ENCODE measurements at regions not wholly inside any gene's neighbourhood (a gene's known extent, or its start where the extent isn't known, plus 50 kb on each side); places are given as distances from the start of the nearest gene placed in this dataset.
"Not testable (repeated sequence)": the region's sequence is repeated elsewhere in the genome, so short reads cannot be mapped to it uniquely, and the experiment has no call there.

DNA sequence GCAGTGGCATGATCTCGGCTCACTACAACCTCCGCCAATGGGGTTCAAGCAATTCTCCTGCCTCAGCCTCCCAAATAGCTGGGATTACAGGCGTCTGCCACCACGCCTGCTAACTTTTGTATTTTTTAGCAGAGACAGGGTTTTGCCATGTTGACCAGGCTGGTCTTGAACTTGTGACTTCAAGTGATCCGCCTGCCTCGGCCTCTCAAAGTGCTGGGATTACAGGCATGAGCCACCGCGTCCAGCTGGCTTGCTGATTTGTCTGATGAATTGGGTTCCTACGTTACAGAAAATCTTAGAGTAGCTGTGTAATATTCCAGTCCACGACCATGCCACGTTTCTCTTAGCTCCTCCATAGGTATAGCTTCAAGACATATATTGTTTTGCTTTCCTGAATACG, 102.6 kb upstream of the OTOS start:
- DNase-seq: not testable (repeated sequence)

DNA sequence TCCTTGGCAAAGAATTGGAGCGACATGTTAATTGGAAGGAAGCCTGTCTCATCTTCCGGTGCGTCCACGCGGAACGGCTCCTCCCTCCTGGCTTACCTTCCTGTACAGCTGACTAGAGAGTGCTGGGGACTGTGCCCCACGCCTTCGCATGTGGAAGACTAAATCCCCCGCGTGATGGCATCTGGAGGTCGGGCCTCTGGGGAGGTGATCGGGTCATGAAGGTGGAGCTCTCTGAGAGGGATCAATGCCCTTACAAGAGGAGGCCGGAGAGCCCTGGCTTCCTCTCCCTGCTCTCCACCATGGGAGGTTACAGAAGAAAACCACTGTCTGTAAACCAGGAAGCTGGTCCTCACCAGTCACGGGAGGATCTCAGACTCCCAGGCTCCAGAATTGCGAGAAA, 104.1 kb upstream of the OTOS start:
- no peak for DNase-seq

DNA sequence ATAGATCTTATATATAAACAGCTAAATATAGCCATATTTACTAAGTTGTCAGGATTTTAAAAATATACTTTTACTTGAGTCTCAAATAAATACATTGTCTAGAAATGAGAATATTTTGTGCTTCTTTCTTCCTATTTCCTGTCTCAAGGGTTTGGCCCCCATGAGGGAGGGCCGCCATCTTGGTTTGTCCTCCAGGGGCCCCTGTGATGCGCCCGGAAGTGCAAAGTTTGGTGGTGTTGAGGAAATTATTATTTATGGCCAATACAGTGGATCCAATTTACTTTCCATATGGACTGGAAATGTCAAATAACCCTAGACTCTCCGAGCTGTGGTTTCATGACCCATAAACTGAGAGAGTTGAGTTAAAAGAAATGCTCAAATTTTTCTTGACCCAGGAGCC, 104.7 kb upstream of the OTOS start:
- no peak for DNase-seq

DNA sequence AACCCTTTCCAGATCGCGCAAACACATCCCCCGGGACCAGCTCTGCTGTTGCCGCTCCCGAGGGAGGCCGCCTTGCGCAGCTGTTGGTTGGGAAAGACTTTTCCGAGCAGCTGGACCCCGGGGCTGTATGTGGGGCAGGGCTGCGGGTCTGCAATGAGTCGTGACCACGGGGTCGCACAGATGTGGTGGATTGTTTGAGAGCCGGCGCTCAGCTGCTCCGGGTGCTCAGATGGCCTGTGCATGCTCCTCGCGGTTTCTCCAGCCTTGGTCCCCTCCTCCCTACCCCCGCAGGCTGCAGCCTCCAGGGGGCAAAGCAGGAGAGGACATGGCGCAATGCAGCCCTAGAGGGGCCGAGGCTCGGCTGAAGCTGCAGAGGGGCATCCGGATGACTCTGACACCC, 105.2 kb upstream of the OTOS start:
- no peak for DNase-seq

DNA sequence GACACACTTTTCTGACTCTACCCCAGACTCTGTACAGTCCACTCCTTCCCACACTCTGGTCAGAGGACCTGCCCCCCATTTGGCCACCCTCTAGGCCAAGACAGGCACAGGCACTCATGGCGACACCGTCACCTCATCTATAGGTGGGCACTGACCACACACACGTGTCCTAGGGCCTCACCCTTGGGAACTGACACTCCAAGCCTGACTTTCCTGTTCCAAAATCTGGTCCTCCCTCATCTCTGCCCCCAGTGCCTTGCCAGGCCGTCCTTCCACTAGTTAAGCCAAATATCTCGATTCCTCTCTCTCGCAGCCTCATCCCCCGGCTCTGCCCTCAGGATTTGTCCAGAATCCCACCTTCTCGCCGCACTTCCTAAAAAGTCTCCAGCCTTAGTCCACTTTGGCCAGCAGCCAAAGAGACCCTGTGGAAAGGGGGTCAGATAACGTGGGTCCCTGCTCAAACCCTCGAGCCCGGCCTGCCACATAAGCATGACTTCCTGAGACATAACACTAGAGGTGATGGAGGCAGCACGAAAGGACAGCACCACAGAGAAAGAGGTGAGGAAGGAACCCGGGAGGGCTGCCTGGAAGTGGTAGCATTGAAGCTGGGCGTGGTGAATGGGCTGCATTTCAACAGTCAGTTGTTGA, 105.8 kb upstream of the OTOS start:
- DNase-seq: no peak

DNA sequence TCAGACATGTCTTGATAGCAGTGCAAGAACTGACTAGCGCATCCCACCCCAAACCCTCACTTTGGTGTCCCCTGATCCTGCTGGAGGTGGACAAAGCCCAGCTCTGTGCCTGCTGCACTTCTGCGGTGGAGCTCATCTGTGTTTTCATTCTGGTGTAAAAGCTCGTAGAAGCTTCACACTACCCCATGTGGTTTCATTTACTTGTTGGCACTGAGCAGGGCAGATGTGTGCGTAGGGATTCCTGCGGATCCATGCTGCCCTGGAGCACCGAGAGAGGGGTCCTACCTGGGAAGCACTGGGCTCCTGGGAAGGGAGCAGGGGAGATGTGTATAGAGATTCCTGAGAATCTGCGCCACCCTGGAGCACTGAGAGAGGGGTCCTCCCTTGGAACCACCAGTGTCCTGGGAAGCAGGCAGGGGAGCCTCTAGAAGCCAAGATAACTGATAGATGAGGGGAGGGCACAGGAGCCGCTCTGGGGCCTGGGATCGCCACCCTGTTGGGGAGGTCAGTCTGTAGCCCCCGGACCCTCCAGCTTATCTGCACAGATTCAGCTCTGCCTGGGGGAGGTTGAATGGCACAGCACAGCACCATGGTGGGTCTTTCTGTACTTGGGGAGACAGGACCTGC, 106.9 kb upstream of the OTOS start:
- no peak for DNase-seq

DNA sequence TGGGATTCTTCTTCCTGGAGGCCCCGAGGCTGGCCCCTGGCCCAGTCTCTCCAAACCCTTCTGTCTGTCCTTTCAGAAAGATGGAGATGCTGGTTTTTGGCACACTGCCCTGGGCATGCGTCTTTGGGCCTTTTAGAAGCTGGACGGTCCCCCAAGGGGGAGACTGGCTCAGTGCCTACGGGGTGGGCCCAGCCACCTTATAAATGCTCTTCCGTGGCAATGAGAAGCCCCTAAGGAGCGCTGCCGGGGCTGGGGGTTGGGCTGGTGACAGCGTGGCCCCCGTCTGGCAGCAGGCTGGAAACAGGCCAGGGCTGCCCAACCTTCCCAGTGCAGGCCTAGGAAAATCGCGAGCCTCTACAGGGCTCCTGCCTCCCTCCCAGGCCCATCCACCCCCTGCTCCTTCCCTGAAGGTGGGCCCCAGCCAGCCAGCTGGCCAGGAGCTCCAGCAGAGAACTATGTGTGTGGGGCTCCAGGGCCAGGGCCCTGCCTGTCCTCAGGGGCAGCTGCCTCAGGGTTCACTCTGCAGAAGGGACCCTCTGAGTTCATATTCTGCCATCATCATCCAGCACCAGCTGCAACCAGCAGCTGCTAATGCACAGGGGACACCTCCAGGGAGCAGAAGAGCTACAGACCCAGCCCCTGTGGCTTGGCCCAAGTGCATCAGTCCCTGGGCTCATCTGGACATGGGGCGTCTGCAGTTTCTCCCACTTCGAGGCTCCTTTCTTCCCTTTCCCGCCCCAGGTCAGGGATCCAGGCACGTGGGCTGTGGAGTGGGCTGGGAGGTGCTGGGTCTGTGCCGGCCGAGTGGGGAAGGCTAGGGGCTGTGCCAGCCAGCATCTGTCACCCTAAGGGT, 107.6 kb upstream of the OTOS start:
- DNase-seq: no peak

DNA sequence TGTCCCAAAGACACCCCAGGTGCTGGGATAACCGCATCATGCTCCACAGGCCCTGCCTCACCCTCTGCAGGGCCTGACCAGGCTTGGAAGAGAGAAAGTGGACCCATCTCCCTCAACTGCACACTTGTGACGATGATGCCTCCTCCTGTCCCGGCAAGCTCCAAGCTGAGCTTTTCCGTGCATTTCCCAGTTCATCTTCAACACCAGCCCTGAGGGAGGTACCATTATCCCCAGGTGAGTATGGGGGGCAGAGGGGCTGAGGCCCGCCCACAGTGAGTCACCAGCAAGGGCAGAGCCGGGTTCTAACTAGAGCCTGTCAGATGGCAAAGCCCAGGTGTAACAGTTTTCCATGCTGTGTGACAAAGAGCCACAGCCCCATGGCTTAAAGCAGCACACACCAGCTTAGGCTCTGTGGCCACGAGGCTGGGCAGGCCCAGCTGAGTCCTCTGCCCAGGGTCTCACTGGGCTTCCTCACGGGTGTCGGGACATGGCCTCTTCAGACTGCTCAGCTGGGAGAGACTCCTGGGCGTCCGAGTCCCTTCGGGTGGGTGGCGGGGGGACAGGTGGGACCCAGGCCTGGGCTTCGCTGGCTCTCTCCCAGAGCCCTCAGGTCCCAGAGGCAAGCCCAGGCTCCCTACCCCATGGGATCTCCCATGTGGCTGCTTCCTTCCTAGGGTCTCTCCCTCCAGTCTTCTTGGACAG, 108.4 kb upstream of the OTOS start:
- DNase-seq: no peak

DNA sequence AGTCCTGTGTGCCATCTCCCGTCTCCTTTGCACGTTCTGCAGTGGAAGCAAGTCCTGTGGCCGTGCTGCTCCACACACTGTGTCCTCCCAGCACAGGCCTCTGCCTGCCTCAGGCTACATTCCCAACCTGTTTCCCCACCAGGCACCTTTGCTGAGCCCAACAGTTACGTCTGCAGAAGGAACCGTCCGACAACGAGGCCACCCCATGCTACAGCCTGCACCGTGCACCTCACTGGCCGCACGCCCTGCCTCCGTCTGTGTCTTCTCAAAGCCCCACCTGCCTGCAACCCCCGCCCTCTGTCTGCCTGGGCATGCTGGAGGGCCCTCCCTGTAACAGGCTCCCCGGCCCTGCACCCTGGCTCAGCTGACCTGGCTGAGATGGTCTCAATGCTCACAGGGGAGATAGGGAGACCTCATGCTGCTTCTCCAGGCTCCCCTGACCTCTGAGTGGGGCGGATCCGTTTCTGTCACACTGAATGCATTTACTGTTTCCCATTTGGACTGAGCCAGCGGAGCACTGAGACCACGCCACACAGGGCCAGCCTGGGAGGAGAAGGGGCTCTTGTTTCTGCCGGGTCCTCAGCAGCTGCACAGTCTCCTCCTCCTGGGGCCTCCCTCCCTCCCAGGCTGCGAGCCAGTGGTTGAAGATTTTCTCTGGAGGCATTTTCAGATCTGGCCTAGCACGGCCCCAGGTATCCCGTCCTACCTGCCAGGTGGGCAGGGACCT, 109.1 kb upstream of the OTOS start:
- no peak for DNase-seq

DNA sequence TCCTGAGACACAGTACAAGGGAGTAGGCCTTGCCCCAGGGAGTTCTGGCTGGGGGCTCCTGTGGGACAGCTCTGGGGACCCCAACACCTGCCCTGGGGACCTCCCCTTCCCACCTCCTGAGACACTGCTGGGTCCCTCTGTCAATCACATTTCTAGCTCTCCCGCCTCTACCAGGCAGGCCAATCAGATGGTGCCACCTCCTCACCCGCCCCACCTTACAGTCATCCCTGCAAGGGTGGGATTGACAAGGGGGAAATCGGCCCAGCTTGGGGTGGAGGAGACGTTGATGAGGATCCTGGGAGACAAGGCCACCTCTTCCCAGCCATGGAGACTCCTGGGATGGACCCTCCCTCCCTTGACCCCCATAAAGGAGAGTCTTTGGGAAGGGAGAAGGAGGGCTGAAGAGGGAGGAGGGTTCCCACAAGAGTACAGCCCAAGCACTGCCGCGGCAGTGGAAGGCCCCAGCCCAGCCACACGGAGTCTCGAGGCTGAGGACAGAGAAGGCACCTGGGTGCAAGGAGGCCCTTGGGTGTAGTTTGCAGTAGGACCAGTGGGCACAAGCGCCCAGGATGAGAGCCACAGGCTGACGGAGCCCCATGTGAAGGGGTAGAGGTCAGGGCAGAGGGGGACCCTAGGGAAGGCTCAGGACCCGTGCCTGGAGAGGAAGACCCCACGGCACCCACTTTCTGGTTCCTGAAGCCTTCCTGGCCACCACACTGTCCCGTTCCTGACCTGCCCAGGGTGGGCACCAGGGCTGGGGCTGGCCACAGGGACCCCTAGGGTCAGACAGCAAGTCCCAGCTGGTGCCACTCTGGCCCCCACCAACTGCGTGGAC, 109.9 kb upstream of the OTOS start:
- DNase-seq: no peak

DNA sequence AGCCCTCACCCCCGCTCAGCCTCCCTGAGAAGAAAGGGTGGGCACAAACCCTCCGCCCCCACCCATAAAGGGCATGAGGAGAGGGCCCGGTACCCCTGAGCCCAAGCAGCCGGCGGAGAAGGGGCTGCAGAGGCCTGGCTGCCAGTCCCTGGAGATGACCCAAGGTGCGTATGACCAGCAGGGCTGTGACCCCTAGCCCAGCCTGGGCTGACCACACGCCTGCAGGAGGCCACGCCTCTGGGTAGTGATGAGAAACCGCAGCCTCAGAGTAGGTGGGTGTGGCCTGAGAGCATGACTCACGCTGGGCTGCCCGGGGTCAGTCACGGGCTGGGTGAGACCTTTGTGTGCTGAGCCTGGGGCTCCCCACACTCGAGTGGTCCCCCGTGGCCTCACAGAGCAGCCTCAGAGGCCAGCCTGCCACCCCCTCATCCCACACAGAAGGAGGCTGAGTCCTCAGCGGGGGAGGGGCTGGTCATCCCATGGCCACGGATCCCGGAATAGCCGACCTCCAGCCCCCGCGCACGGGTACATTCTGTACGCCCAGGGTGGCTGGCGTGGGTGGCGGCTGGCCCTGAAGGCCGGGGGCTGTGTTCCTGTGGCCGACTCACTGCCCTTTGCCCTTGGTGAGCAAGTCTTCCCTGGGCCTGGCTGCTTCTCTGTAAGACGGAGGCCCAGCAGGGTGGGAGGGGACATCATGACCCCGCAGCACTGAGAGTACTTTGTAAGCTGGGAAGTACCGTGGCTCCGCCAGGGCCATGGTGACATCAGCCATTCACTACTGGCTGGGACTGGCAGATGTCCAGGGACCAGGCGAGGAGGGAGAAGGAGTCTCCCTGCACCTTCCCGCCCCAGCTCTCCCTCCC, 110.8 kb upstream of the OTOS start:
- peak; percentile 71 for DNase-seq

DNA sequence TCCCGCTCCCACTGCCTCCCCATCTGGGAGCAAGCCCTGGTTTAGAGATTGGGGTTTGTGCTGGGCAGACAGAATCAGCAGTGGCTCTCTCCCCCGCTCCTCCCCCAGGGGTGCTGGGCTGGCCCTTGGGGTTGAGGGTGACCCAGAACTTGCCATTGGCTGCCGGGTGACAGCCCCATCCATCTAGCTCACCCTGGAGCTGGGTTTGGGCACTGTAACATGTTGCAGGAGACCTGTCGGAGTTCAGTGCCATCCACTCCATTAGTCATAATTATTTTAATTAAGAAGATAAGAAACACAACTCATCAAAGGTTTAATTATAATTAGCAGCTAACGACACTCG, 111.4 kb upstream of the OTOS start:
- no peak for DNase-seq

DNA sequence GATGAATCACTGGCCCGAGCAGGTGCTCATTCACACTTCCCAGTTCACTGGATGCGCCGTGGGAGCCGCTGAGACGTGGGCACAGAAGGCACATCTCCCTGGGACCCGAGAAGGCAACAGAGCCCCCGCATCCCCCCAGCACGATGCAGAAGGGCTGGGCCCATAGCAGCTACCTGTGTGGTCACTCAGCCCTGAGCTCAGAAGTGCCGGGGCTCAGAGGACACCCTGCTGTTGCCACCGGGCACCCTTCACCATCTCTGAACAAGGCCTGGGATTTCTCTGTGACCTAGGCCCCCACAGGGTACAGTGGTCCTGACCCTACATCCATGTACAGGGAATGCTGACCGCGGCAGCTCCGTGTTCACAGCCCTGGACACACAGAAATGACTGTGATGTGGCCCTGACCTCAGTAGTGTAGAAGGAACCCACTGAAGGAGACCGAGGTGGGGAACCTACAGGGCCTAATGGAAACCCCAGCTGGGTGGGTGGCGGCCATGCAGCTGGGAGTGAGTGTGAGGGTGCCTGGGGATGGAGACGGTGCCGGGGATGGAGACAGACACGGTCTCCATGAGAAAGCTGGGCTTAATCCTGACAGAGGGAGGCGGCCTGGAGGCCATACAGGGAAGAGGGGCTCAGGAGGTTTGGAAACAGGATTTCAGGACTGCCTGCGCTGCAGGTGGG, 111.9 kb upstream of the OTOS start:
- no peak for DNase-seq

DNA sequence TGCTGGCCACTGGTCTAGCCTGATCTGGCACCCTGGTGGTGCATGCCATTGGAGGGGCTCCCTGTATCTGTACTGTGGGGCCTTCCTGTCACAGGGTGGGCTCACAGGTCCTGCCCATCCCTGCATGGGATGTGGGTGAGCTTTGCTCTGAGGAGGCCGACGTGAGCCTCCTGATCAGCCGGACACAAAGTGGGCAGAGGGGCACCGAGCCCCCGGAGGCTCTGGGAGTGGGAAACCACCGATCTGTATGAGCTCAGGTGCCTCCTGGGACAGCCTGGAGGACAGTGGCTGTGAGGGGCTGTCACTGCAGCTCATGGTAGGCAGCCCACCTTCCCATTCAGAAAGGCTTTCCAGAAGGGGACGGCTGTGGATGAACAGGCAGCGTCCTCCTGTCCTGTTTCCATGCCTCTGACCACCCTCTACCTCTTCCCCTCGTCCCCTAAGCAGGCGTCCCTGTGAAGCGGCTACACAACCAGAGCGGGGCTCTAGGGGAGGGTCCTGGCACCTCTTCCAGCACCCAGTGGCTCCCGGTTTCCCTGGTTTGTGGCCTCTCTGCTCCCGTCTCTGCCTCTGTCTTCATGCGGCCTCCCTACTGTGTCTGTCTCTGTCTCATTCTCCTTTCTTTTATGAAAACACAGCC, 112.5 kb upstream of the OTOS start:
- no peak for DNase-seq

DNA sequence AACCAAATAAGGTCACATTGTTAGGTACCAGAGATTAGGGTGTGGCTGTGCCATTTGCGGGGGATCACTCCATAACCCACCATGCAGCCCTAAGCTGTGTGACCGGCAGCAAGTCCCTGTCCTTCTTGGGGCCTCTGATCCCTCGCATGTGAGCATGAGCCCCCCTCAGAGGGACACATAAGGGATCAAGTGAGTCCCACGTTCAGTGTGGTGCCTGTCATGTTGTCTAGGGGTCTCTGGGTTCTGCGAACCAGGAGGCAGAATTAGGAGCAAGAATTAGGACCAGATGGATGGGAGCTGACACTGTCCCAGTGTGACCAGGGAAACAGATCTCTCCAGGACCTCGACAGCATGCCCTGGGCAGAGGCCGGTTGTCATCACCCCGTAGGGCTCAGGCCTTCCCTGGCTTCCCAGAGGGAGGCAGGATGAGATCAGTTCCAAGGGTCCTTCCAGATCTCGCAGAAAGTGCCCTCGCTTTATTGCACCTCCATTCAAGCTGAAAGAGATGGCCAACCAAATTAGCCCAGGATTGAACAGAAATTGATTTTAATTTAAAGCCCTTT, 113.2 kb upstream of the OTOS start:
- no peak for DNase-seq

DNA sequence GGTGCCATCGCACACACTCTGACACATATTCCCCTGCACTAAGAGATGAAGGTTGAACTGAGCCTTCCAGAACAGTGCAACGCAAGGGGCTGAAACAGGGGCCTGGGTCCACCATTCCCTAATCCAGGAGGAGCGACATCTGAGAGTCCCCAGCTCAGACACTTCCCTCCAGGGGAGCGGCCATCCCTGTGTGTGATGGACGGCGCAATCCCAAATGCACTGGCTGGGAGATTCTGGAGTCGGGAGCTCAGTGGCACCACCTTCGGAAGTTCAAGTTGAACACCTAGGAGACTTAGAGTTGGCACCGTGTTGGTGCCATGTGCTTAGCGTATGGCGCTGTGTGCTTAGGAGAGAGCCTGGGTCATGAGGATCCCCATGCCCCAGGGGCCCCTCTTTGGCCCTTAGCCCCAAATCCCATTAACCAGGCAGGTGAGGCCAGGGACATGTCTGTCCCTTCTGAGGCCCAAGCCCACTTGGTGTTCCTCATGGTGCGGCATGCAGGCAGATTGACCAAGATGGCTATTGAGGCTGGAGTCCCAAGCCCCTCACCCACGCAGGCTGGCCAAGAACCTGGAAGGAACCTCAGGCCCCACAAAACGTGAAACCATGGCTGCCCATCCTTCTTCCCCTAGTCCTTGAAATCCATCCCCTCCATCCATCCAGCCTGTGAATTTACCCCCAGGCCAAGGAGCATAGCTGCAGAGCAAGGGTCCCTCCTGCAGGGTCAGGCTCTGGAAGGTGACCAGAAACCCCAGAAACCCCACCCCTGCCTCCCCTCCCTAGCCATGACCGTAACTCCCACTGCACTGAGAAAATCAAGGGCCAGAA, 114.1 kb upstream of the OTOS start:
- no peak for DNase-seq

DNA sequence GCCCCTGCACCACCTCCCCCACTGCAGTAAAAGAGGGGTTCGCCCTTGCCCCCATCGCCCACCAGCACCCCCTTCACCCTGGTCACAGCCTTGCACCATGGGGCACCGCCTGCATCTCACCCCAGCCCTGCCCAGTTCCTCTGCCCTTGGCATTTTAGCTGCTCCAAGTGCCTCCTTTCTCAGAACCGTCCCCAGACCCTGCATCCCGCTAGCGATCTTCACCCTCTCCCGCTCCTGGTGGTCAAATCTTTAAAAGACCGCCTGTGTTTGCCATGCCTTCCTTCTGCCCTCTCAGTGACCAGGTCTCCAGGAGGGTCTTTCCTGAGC, 114.7 kb upstream of the OTOS start:
- no peak for DNase-seq

Data from fibroblast of skin of back (primary cell).